Thymus (tissue), 11 donors: ENCODE measurements at regions not wholly inside any gene's neighbourhood (a gene's known extent, or its start where the extent isn't known, plus 50 kb on each side); places are given as distances from the start of the nearest gene placed in this dataset.

Source experiments
- DNase-seq, 9 donors: peaks; one replicate each; pipeline ENCODE4 v3.0.0-alpha.2; 2013; ENCODE audit warnings: low spot score in 9 of 9, low read depth in 6 of 9, missing footprints in 1 of 9
- H3K27ac ChIP-seq, 2 donors: one replicate each; pipeline ENCODE4 v1.5.1; 2013; ENCODE audit warnings: control low read depth in 1 of 2, low read depth in 1 of 2, low read length in 1 of 2, mild to moderate bottlenecking in 1 of 2, moderate library complexity in 1 of 2
- H3K27me3 ChIP-seq, 2 donors: one replicate each; pipeline ENCODE4 v1.5.1; 2013; ENCODE audit warnings: low read length in 1 of 2; ENCODE audit not compliant: control insufficient read depth in 2 of 2, insufficient read depth in 1 of 2
- H3K36me3 ChIP-seq, 2 donors: one replicate each; pipeline ENCODE4 v1.5.1; 2013; ENCODE audit warnings: low read length in 1 of 2, mild to moderate bottlenecking in 1 of 2, moderate library complexity in 1 of 2; ENCODE audit not compliant: control insufficient read depth in 2 of 2, insufficient read depth in 2 of 2
- H3K4me1 ChIP-seq, 2 donors: one replicate each; pipeline ENCODE4 v1.5.1; 2013; ENCODE audit warnings: low read length in 2 of 2; ENCODE audit not compliant: control insufficient read depth in 2 of 2, insufficient read depth in 2 of 2
- H3K4me3 ChIP-seq, 2 donors: one replicate each; pipeline ENCODE4 v1.5.1; 2013; ENCODE audit warnings: low read length in 2 of 2, control low read depth in 1 of 2, mild to moderate bottlenecking in 1 of 2
- H3K9me3 ChIP-seq, 2 donors: one replicate each; pipeline ENCODE4 v1.5.1; 2013; ENCODE audit warnings: low read length in 1 of 2, mild to moderate bottlenecking in 1 of 2; ENCODE audit not compliant: control insufficient read depth in 2 of 2, insufficient read depth in 1 of 2
- WGBS: extraction: QIAGEN DNeasy Blood & Tissue Kit; methylation state at CpG from one replicate; pipeline ENCODE4 v1.1.7; 2013; 5-methylcytosine and 5-hydroxymethylcytosine counted together
- donor health status: healthy.

DNA sequence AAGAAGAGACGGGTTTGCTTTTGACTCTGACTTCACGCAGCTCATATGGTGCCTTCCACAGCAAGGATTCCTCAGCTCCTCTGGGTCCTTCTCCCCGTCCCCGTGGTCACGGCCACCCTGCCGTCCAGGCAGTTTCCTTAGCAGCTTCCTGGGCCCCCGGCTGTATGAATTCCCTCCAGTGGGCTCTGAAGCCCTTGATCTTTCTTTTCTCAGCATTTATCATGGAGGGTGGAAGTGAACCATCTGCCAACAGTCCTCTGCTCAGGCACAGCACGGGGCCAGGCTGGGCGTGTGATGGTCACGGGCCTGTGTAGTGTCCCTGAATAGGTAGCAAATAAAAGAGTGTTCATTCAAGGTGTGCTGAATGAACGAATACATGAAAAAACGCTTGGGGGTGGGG lies 782.4 kb downstream of the BRD1 start:
- Histone ChIP-seq H3K27me3 (peaks cover 0 to 2% of the 10 kb centered on the region in 2 donors), H3K9me3 (no peaks in the 10 kb centered on the region), H3K36me3 (no peaks in the 10 kb centered on the region), H3K27ac (no peak overlapping the region), H3K4me1 (no peaks in the 10 kb centered on the region), H3K4me3 (no peak overlapping the region)
- 85% methylated on average over 12 of the region's 12 CpGs for WGBS
- no peak for DNase-seq

GRCh38 chr22:49044776-49045175 lies 782.9 kb downstream of the BRD1 start:
- H3K4me3 ChIP-seq: no peak overlapping the region
- peaks cover 0 to 2% of the 10 kb centered on the region in 2 donors for H3K27me3 ChIP-seq
- no peak for DNase-seq
- H3K27ac ChIP-seq: no peak overlapping the region
- no peaks in the 10 kb centered on the region for H3K36me3 ChIP-seq
- H3K9me3 ChIP-seq: no peaks in the 10 kb centered on the region
- H3K4me1 ChIP-seq: no peaks in the 10 kb centered on the region
- 94% methylated on average over 12 of the region's 12 CpGs for WGBS

- DNase-seq: no peak
- Histone ChIP-seq H3K9me3 (no peaks in the 10 kb centered on the region), H3K27ac (no peak overlapping the region), H3K27me3 (peaks cover 0 to 2% of the 10 kb centered on the region in 2 donors), H3K36me3 (no peaks in the 10 kb centered on the region), H3K4me3 (no peak overlapping the region), H3K4me1 (no peaks in the 10 kb centered on the region)
- WGBS: 87% methylated on average over 16 of the region's 16 CpGs
Observed at GRCh38 chr22:49044091-49044490, 783.6 kb downstream of the BRD1 start.

GRCh38 chr22:49042877-49043859 lies 784.5 kb downstream of the BRD1 start:
- DNase-seq: no peak

GRCh38 chr22:49042066-49042465 lies 785.6 kb downstream of the BRD1 start:
- H3K27me3 ChIP-seq: no peaks in the 10 kb centered on the region
- DNase-seq: no peak
- H3K9me3 ChIP-seq: no peaks in the 10 kb centered on the region
- H3K4me3 ChIP-seq: no peak overlapping the region
- WGBS: 91% methylated on average over 6 of the region's 6 CpGs
- no peak overlapping the region for H3K27ac ChIP-seq
- H3K36me3 ChIP-seq: no peaks in the 10 kb centered on the region
- H3K4me1 ChIP-seq: no peaks in the 10 kb centered on the region

More at GRCh38 chr22:49042877-49043859, 784.5 kb downstream of the BRD1 start:
- H3K27me3 ChIP-seq: no peaks in the 10 kb centered on the region
- H3K4me1 ChIP-seq: no peaks in the 10 kb centered on the region
- H3K27ac ChIP-seq: no peak overlapping the region
- no peaks in the 10 kb centered on the region for H3K36me3 ChIP-seq
- 85% methylated on average over 28 of the region's 28 CpGs for WGBS
- H3K9me3 ChIP-seq: no peaks in the 10 kb centered on the region
- H3K4me3 ChIP-seq: no peak overlapping the region

GRCh38 chr22:49040754-49041467 lies 786.8 kb downstream of the BRD1 start:
- Histone ChIP-seq H3K4me3 (no peak overlapping the region), H3K27me3 (no peaks in the 10 kb centered on the region), H3K4me1 (no peaks in the 10 kb centered on the region), H3K36me3 (no peaks in the 10 kb centered on the region), H3K9me3 (no peaks in the 10 kb centered on the region), H3K27ac (no peak overlapping the region)
- no peak for DNase-seq
- 92% methylated on average over 20 of the region's 20 CpGs for WGBS

DNA sequence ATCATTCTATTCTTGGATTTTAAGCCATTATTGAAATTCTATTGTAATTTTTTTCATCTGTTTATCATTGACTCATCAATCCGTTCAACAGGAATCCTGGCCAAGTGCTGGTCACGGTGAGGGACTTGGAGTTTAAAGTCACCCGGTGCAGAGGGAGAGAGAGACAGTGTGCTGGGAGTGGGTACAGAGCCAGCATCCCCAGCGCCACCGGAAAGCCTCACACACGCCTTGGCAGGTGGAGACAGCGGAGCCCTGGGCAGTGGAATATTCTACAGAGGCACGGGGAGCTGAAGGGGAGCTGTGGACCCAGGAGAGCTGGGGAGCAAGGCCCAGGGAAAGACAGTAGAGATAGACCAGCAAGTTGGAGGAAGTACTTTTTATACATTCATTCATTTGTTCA lies 787.6 kb downstream of the BRD1 start:
- Histone ChIP-seq H3K4me3 (no peak overlapping the region), H3K4me1 (no peaks in the 10 kb centered on the region), H3K27me3 (no peaks in the 10 kb centered on the region), H3K36me3 (no peaks in the 10 kb centered on the region), H3K9me3 (no peaks in the 10 kb centered on the region), H3K27ac (no peak overlapping the region)
- no peak for DNase-seq
- 92% methylated on average over 8 of the region's 8 CpGs for WGBS

DNA sequence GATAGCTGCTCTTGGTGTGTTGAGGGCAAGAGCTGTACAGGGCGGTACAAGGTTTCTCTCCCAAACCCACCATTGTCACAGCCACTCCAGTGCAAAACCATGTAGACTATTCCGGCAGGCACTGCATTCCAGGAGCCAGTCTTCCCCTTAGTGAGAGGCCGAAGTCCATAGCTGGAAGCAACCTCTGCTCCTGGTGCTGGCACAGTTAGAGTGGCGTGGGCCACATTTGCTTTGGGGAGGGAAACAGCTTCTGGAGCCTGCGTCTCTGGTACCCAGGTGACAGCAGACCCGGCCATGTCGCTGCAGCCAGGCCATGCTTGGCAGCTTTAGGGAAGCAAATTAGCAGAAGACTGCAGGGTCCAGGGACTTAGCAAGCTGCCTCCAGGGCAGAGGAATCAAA lies 788.0 kb downstream of the BRD1 start:
- Histone ChIP-seq H3K27me3 (no peaks in the 10 kb centered on the region), H3K27ac (no peak overlapping the region), H3K4me3 (no peak overlapping the region), H3K9me3 (no peaks in the 10 kb centered on the region), H3K4me1 (no peaks in the 10 kb centered on the region), H3K36me3 (no peaks in the 10 kb centered on the region)
- 81% methylated on average over 7 of the region's 7 CpGs for WGBS
- DNase-seq: no peak

DNA sequence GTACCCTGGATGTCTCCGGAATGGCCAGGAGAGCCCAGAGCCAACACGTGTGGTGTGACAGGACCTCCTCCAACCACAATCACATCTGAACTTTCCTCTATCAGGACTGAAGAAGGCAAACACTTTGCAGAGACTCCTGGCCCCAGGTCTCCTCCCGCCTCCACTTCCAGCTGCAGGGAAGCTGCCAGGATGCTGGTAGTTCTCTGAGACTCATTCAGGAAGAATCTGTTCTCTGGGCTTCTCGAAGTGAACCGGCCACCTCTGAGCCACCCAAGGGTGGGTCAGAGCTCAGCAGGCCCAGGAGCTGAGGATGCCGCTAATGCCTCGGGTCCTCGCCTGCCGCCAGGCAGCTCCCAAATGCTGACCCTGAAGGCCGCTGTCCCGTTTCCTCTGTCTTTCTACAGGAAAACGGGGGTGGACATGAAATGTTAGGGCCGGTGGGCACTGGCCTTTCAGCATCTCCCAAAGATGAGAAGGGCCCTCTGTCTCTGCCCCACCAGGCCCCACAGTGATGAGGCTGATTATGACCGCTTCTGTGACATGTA lies 789.9 kb downstream of the BRD1 start:
- H3K27ac ChIP-seq: no peak overlapping the region
- 90% methylated on average over 14 of the region's 14 CpGs for WGBS
- DNase-seq: no peak
- H3K36me3 ChIP-seq: no peaks in the 10 kb centered on the region
- H3K27me3 ChIP-seq: no peaks in the 10 kb centered on the region
- no peak overlapping the region for H3K4me3 ChIP-seq
- no peaks in the 10 kb centered on the region for H3K9me3 ChIP-seq
- H3K4me1 ChIP-seq: no peaks in the 10 kb centered on the region
